Stimulated activated naive CD8-positive, alpha-beta T cell treated with anti-CD3 and anti-CD28 coated beads, Interleukin-15, Interleukin-2, amounts not matched to agents 100 U/mL and 50 U/mL, for 24 hours (primary cell): ENCODE measurements at regions not wholly inside any gene's neighbourhood (a gene's known extent, or its start where the extent isn't known, plus 50 kb on each side); places are given as distances from the start of the nearest gene placed in this dataset.
"Not testable (repeated sequence)": the region's sequence is repeated elsewhere in the genome, so short reads cannot be mapped to it uniquely, and the experiment has no call there.

Source experiments
- ATAC-seq: fragments of 150-1000 bp; cut with Tn5 transposase; one replicate; pipeline ENCODE4 v1.10.0; 2021
- DNase-seq: peaks from one replicate; pipeline ENCODE4 v3.0.0; 2021

DNA sequence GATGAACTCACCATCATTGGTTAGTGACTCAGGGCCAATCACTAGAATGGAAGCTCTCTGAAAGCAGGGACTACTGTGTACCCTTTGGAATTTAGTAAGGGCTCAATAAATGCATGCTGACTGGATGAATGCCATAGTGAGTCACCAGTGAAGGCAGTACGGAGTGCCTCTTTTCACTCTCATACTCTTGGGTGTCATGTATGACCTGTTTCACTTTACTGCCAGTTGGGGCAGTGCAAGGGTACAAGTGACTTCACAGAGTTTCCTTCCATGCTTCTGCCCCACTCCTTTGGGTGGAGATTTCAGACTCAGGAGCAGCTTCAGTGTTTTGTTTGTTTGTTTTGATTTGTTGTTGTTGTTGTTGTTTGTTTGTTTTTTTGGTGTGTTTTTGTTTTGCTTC, 57.7 kb downstream of the SOX3 start:
- DNase-seq (no peak), ATAC-seq (no peak)

GRCh38 chrX:140440876-140441275, 64.0 kb downstream of the SOX3 start:
- DNase-seq (no peak), ATAC-seq (no peak)

- ATAC-seq (no peak), DNase-seq (no peak)
These were observed 65.4 kb downstream of the SOX3 start for GRCh38 chrX:140439476-140439875.

DNA sequence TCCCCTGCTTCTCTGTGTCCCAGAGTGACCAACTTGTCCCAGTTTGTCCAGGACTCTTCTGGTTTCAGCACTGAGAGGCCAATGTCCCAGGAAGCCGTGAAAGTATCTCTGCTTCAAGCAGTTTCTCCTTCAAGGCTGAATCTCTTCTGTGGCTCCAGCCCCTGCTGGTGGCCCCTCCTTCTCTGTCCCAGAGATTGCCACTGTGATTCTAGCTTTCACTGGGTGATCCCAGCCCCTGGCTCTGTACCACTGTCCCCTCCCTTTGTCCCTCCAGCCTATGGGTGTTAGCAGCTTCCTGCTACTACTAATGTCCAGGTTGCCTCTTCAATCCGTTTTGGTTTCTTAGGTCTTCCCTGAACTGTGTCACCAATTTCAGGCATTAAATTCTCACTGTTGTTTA, 70.5 kb downstream of the SOX3 start:
- DNase-seq (no peak), ATAC-seq (no peak)

GRCh38 chrX:140433582-140433981, 71.3 kb downstream of the SOX3 start:
- no peak for DNase-seq

GRCh38 chrX:140432346-140433175, 72.3 kb downstream of the SOX3 start:
- DNase-seq (no peak), ATAC-seq (no peak)

More at GRCh38 chrX:140433582-140433981, 71.3 kb downstream of the SOX3 start:
- ATAC-seq, result no peak

- no peak for DNase-seq
- ATAC-seq, result no peak
These were observed 73.3 kb downstream of the SOX3 start for GRCh38 chrX:140431521-140431920.

DNA sequence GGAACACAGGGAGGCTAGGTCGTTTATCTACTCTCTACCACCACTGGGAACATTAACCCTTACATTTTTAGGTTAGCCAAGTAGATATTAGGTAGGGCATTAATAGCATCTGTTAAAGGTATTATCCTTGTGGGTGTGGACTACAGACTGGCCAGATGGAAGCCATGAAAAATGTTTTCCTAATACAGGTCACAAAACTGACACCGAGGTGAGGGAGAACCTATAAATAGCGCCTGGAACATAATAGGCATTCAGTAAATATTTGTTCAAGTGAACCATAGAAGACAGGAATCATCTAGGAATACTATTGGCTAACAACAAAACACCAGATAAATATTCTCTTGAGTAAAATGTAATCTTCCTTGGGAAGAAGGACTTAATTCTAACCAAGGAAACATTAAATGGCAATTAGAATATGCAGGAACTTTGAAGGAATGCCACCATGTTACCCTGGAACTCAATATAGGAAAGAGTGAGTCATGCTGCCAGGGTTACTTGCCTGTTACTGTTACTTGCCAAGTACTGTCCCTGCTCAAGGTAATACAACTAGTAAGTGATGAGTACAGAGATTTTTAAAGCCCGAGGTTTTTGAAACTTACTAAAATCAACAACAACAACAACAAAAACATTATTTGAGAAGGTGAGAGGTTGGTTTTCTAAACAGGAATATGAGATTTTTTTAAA, 79.0 kb downstream of the SOX3 start:
- no peak for ATAC-seq
- DNase-seq, result no peak

GRCh38 chrX:140422501-140422900, 82.4 kb downstream of the SOX3 start:
- ATAC-seq, result no peak

GRCh38 chrX:140402131-140402530, 102.7 kb downstream of the SOX3 start:
- not testable (repeated sequence) for ATAC-seq, DNase-seq

More at GRCh38 chrX:140422501-140422900, 82.4 kb downstream of the SOX3 start:
- no peak for DNase-seq

DNA sequence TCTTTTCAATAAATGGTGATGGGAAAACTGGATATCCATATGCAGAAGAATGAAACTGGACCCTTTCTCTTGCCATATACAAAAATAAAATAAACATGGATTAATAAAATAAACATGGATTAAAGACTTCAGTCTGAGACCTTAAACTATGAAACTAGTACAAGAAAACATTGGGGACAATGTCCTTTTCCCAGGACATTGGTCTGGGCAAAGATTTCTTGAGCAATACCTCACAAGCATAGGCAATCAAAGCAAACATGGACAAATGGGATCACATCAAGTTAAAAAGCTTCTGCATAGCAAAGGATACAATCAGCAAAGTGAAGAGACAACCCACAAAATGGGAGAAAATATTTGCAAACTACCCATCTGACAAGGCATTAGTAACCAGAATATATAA, 108.5 kb downstream of the SOX3 start:
- DNase-seq, ATAC-seq: not testable (repeated sequence)

DNA sequence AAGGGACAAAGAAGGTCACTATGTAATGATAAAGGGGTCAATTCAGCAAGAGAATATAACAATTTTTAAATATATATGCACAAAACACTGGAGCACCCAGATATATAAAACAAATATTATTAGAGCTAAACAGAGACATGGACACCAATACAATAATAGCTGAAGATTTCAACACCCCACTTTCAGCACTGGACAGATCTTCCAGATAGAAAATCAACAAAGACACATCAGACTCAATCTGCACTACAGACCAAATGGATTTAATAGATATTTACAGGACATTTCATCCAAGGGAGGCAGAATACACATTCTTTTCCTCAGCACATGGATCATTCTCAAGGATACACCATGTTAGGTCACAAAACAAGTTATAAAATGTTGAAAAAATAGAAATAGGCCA, 111.4 kb downstream of the SOX3 start:
- DNase-seq (no peak), ATAC-seq (no peak)

- DNase-seq, result no peak
- no peak for ATAC-seq
These were observed 113.6 kb downstream of the SOX3 start for GRCh38 chrX:140391313-140391712.

DNA sequence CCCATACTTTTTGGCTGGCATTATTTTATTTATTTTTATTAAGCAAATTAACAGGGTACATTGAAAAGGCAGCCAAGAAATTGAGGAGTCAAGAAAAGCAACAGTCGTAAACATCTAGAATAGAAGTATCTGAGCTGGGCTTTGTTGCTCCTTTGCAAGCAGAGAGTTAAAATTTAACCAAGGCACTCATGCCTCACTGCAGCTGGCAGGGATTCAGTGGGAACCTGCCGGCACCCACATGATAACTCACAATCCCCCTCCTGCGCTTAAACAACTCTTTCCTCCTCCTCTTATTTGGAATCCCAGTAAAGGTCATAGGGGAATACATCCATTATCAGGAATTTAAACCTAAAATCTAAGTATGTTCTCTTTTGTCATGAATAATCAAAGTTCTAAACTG, 115.5 kb downstream of the SOX3 start:
- DNase-seq, result no peak
- no peak for ATAC-seq

DNA sequence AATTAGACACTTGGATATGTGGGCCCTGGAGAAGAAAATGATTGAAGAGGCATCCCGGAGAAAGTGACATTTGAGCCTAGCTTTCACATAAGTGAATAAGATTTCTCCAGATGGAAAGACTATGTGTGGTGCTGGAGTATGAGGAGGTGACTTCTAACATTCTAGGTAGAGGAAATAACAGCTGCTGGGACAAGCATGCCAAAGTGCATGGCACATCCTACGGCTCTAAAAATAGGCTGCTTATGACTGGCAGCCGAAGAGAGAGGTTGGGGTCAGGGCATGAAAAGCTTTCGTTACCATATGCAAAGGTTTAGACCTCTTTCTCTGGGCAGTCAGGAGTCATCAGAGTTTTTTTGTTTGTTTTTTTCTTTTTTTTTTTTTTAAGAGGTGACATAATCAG, 142.0 kb downstream of the SOX3 start:
- ATAC-seq, result no peak

DNA sequence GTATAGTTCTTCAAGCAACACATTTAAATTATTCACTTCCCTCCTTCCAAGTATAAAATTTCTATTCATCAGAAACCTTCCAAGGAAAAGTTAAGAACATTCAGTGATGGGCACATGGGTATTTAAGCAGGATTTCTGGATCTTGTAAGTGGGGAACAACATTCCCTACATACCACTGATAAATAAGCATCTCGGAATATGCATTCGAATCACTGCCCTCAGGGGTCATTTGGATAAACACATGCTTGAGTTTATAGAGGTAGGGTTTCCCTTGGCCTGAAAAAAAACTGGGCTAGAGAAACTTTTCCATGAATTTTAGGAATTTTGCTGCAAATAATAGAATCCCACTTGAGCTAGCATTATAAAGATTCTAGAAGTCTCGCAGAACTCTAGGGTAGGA, 143.9 kb downstream of the SOX3 start:
- ATAC-seq, result no peak
- no peak for DNase-seq

More for the DNA sequence above, 142.0 kb downstream of the SOX3 start:
- DNase-seq, result no peak

DNA sequence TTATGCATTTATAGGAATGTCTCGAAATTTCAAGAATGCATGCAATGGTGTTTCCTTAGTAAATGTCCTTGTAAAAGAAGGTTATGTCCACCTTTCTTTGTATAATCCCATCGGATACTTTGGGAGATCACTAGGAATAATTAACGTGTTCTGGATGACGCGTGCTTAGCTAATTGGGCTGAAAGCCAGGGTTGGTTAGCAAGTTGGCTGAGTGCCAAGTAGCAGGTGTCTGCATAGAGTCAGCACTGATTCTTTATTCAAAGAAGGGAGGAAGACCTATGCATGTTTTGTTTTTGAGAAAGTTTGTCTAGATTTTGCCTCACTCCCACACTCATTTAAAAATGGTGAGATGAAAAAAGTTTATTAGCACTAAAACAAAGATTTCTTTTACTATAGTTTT, 144.6 kb downstream of the SOX3 start:
- ATAC-seq, result no peak
- no peak for DNase-seq

- DNase-seq (no peak), ATAC-seq (no peak)
These were observed 148.9 kb downstream of the SOX3 start for GRCh38 chrX:140355922-140356321.

DNA sequence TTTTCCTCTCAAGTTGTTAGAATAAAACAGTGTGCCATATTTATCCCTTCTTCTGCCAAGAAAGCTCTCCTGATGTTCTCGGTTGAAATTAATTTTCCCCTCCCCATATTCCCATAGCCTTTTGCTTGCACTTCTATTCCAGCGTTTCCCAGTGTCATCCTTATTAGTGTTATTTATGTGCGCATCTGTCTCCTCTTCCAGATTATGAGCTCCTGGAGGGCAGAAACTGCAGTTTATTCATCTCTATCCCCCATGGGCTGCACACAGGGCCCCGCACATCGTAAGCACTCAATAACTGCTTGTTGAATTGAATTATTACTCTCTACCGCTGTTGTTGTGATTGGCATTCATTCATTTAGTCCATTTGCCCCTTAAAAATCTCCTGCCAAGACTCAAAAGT, 149.4 kb downstream of the SOX3 start:
- ATAC-seq, result no peak
- no peak for DNase-seq

DNA sequence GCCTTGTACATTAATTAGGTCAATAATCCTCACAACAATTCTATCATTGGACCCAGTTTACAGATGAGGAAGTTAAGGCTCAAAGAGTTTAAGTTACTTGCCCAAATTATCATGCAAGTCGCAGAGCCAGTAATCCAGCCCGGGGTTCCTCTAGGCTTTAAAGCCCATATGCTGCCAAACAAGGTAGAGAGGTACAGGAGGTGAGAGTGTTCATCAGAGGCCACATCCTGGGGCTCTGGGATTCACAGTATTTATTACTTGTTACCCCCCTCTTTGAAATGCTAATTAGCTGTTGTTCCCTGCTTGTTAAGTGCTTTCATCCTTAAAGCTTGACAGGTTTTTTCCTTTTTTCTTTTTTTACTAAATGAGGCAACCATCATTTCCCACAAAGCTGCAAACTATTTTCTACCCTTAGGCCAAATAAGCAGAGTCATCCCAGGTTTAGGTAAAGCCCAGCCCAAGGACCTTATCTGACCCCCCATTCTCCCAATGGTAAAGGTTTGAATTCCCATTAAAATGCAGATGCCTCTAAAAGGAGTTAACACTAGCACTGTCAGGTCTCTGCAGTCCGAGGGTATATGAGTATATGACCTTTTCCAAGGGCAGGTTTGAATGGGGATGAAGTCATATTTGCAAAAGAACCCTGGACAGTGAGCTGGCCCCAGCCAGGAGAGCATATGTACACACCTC, 150.3 kb downstream of the SOX3 start:
- ATAC-seq (no peak), DNase-seq (no peak)

GRCh38 chrX:140346729-140347128, 158.1 kb downstream of the SOX3 start:
- ATAC-seq, result no peak

DNA sequence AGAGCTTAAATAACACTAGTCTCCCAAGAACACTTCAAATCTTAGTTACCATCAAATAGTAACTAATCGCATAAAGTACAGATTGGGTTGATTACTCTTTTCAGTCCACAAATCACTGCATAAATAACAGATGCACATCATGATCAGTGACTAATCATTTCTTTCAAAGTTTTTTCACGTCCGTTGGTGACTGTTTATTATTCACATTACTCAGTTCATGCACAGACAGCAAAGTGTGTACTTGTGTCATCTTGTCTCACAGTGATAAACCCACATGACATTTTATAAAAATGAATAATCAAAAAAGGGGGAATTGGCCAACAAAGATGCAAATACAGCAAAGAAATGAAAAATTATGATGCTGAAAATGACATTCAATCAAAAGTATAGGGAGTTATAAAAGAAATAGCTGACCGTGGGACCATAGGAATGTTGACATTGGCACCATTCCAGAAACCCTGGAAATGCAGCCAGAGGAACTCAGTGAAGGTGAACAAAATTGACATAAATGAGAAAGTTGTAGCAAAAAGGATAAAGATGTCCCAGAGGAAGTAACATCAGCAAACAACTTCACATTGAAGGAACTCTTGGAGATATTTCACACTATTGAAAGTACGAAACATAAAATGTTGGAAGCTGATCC, 161.5 kb downstream of the SOX3 start:
- ATAC-seq (no peak), DNase-seq (no peak)

More at GRCh38 chrX:140346729-140347128, 158.1 kb downstream of the SOX3 start:
- no peak for DNase-seq
